Progenitor cell of endocrine pancreas (in vitro differentiated cells): ENCODE measurements at regions not wholly inside any gene's neighbourhood (a gene's known extent, or its start where the extent isn't known, plus 50 kb on each side); places are given as distances from the start of the nearest gene placed in this dataset.
A peak's percentile ranks its signal among the peaks of the same experiment; 100 is the strongest.

Experiments
- DNase-seq: peaks from one replicate; pipeline ENCODE4 v3.0.0; 2021; ENCODE audit warnings: low spot score; ENCODE audit not compliant: unreplicated experiment
- H3K27ac Mint-ChIP-seq: 2 replicates; pipeline ENCODE4 v1.8.0; 2021; ENCODE audit warnings: mild to moderate bottlenecking, moderate library complexity, mixed read lengths
- H3K27me3 Mint-ChIP-seq: 2 replicates; pipeline ENCODE4 v1.8.0; 2021; ENCODE audit warnings: mixed read lengths
- H3K36me3 Mint-ChIP-seq: 2 replicates; pipeline ENCODE4 v1.8.0; 2022; ENCODE audit warnings: mixed read lengths; ENCODE audit not compliant: insufficient read depth
- H3K4me1 Mint-ChIP-seq: 2 replicates; pipeline ENCODE4 v1.8.0; 2021; ENCODE audit warnings: low read depth, mixed read lengths
- H3K4me3 Mint-ChIP-seq: 2 replicates; pipeline ENCODE4 v1.8.0; 2021; ENCODE audit warnings: low read depth, mild to moderate bottlenecking, moderate library complexity, mixed read lengths
- H3K9me3 Mint-ChIP-seq: 2 replicates; pipeline ENCODE4 v1.8.0; 2021; ENCODE audit warnings: low read depth, mixed read lengths
- TF ChIP-seq, protein P1 (sequence below): fragments of 200-600 bp; sonication (generic); IDR thresholded peaks from one replicate; pipeline ENCODE4 v1.5.0; 2021; ENCODE audit warnings: antibody characterized with exemption, mild to moderate bottlenecking; ENCODE audit not compliant: unreplicated experiment

DNA sequence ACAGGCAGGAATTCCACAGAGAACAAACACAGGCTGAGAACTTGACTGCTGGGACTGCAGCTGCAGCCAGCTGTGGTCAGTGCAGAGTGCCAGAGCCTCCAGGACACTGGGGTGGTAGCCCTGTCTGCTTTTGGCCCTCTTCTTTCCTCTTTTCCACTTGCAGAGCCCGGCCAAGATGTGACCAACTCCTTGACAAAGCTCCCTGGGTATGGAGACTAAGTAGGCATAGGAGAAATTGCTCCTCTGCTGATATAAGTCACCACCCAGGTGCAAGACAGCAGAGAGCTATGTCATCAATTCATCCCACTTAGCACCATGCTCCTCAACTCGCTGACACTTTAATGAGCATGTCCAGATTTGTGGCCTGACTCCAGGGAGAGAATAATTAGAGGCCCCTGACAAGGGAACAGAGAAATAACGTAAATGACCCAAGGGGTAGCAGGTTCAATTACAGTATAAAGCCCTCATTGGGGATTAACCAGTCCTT lies 369.4 kb upstream of the B3GAT1 start:
- Mint-ChIP-seq H3K4me1 (peaks cover 12% of the 10 kb centered on the region), H3K4me3 (no peak overlapping the region), H3K27me3 (peaks cover 19% of the 10 kb centered on the region), H3K27ac (no peak overlapping the region), H3K36me3 (no peaks in the 10 kb centered on the region), H3K9me3 (no peaks in the 10 kb centered on the region)
- TF ChIP-seq, protein P1, sequence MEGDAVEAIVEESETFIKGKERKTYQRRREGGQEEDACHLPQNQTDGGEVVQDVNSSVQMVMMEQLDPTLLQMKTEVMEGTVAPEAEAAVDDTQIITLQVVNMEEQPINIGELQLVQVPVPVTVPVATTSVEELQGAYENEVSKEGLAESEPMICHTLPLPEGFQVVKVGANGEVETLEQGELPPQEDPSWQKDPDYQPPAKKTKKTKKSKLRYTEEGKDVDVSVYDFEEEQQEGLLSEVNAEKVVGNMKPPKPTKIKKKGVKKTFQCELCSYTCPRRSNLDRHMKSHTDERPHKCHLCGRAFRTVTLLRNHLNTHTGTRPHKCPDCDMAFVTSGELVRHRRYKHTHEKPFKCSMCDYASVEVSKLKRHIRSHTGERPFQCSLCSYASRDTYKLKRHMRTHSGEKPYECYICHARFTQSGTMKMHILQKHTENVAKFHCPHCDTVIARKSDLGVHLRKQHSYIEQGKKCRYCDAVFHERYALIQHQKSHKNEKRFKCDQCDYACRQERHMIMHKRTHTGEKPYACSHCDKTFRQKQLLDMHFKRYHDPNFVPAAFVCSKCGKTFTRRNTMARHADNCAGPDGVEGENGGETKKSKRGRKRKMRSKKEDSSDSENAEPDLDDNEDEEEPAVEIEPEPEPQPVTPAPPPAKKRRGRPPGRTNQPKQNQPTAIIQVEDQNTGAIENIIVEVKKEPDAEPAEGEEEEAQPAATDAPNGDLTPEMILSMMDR: no peak
- no peak for DNase-seq

DNA sequence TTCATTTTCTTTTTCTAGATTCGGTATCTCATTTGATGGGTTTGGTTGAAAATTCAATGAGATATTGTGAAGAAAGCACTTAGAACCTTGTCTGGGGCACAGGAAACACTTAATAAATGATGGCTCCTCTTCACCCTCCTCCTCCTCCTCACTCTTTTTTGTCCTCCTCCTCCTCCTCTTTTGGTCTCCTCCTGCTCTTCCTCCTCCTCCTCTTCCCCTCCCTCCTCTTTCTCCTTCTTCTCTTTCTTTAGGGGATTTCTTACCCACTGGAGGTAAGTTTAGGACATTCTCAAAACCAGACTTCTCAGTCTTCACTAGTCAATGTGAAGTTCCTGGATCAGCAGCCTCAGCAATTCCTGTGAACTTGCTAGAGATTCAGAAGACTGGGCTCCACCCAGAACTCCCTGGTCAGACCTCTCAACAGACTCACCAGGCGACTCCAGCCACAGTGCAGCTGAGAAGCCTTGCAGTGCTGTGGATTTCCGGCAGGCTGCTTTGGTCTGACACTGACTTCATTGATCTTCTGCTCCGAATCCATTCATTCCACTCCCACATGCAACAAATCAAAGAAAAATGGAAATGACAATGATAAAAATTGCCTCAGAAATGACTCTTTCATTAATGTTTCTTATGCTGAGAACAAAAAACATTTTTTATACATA lies 368.6 kb upstream of the B3GAT1 start:
- no peak for DNase-seq
- TF ChIP-seq, protein P1: peak; percentile 21

DNA sequence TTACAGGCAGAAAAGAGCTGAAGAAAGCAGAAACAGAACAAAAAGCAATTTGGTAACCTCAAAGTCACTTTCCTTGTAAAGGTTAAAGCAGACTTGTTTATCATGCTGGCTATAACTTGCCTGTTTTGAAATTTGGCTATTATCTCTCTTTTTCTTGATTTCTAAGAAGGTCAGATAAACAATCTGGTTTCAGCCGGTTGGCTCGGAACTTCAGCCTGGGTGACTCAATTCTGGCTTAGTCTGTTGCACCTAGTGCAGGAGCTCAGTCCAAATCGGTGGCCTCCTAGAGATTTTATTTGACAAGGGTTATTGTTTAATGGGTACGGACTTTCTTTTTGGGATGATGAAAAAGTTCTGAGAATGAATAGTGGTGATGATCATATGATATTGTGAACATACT lies 367.1 kb upstream of the B3GAT1 start:
- Mint-ChIP-seq H3K27ac (no peak overlapping the region), H3K27me3 (peaks cover 18% of the 10 kb centered on the region), H3K4me1 (peaks cover 13% of the 10 kb centered on the region), H3K9me3 (no peaks in the 10 kb centered on the region), H3K36me3 (no peaks in the 10 kb centered on the region), H3K4me3 (no peak overlapping the region)
- no peak for DNase-seq
- TF ChIP-seq, protein P1: no peak

More for the DNA sequence above, 368.6 kb upstream of the B3GAT1 start:
- H3K9me3 Mint-ChIP-seq: no peaks in the 10 kb centered on the region
- H3K4me1 Mint-ChIP-seq: peaks cover 13% of the 10 kb centered on the region
- H3K36me3 Mint-ChIP-seq: no peaks in the 10 kb centered on the region
- peak overlapping the region; percentile 50 for H3K27ac Mint-ChIP-seq
- peaks cover 18% of the 10 kb centered on the region for H3K27me3 Mint-ChIP-seq
- no peak overlapping the region for H3K4me3 Mint-ChIP-seq

DNA sequence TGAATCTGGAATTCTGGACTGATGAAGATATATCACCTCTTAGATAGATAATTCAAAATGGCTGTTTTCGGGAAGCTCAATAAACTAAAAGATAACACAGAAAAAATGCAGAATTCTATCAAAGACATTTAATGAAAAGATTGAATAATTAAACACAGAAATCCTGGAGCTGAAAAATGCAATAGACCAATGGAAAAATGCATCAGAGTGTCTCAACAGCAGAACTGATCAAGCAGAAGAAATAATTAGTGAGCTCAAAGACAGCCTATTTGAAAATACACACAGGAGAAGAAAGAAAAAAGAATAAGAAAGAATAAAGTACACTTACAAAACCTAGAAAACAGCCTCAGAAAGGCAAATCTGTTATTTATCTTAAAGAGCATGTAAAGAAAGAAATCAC lies 356.4 kb upstream of the B3GAT1 start:
- no peak overlapping the region for H3K27ac Mint-ChIP-seq
- H3K36me3 Mint-ChIP-seq: peaks cover 1% of the 10 kb centered on the region
- peaks cover 1% of the 10 kb centered on the region for H3K4me1 Mint-ChIP-seq
- H3K27me3 Mint-ChIP-seq: peaks cover 25% of the 10 kb centered on the region
- DNase-seq: no peak
- TF ChIP-seq, protein P1: no peak
- no peak overlapping the region for H3K4me3 Mint-ChIP-seq
- peaks cover 8% of the 10 kb centered on the region for H3K9me3 Mint-ChIP-seq

DNA sequence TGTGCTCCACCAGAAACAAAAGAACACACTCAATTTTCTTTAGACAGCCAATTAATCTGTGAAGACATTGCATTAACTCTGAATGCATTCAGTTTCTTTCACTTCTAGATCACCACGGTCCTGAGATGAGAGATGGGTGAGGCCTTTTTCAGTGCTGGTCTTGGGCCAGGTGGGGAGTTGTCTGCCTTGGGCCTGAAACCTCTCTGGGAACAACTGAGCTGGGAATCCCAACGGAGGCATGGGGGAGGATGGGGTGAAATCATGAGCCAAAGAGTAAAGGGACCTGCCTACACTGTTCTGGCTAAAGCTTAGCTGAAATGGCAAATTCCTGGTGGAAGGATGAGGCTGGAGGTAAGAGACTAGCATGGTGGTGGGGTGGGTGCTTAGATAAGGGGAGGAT lies 353.5 kb upstream of the B3GAT1 start:
- H3K9me3 Mint-ChIP-seq: peaks cover 8% of the 10 kb centered on the region
- no peak overlapping the region for H3K27ac Mint-ChIP-seq
- no peak overlapping the region for H3K4me3 Mint-ChIP-seq
- H3K4me1 Mint-ChIP-seq: peaks cover 5% of the 10 kb centered on the region
- no peak for DNase-seq
- TF ChIP-seq, protein P1: no peak
- H3K36me3 Mint-ChIP-seq: peaks cover 1% of the 10 kb centered on the region
- H3K27me3 Mint-ChIP-seq: peaks cover 29% of the 10 kb centered on the region
